A673 (cell line): ENCODE measurements at regions not wholly inside any gene's neighbourhood (a gene's known extent, or its start where the extent isn't known, plus 50 kb on each side); places are given as distances from the start of the nearest gene placed in this dataset.

Source experiments
- CTCF ChIP-seq: fragments of 300-800, 200-600 bp; sonication (generic); conservative IDR thresholded peaks from 2 replicates; pipeline ENCODE4 v1.5.1; 2017; ENCODE audit warnings: low read depth, mild to moderate bottlenecking, antibody characterized with exemption, low read length, moderate library complexity, mixed read lengths
- EZH2 ChIP-seq: fragments of 200-600 bp; sonication (generic); IDR thresholded peaks from 2 replicates; pipeline ENCODE4 v1.6.1; 2017; ENCODE audit warnings: borderline replicate concordance, low read depth, mild to moderate bottlenecking, mixed read lengths, antibody characterized with exemption, low read length; ENCODE audit not compliant: poor library complexity, severe bottlenecking

GRCh38 chr6:27531772-27532459 is 59.0 kb upstream of the ZNF184 start:
- TF ChIP-seq CTCF: no peak
- no peak for TF ChIP-seq EZH2
